GM23338 (cell line): ENCODE measurements at regions not wholly inside any gene's neighbourhood (a gene's known extent, or its start where the extent isn't known, plus 50 kb on each side); places are given as distances from the start of the nearest gene placed in this dataset.

Experiments used
- ATAC-seq: fragments of 200-7000 bp; cut with Tn5 transposase; 3 replicates; pipeline ENCODE4 v1.9.1; 2020
- DNase-seq: peaks from one replicate; pipeline ENCODE4 v3.0.0-alpha.2; 2015; ENCODE audit warnings: low spot score
- H2AFZ ChIP-seq: fragments of 200-600 bp; sonication (generic); 2 replicates; pipeline ENCODE4 v1.8.0; 2016; ENCODE audit warnings: antibody characterized with exemption, mild to moderate bottlenecking, moderate library complexity
- H3F3A ChIP-seq: fragments of 200-600 bp; sonication (generic); replicated peaks from 2 replicates; pipeline ENCODE4 v1.8.0; 2017; ENCODE audit warnings: antibody characterized with exemption, mixed run types, low read depth
- H3K27ac ChIP-seq: fragments of 200-600 bp; sonication (generic); 2 replicates; pipeline ENCODE4 v1.6.1; 2016; ENCODE audit warnings: low read depth
- H3K27me3 ChIP-seq: fragments of 200-600 bp; sonication (generic); 2 replicates; pipeline ENCODE4 v1.8.0; 2016; ENCODE audit warnings: mild to moderate bottlenecking, mixed run types, moderate library complexity; ENCODE audit not compliant: insufficient read depth
- H3K36me3 ChIP-seq: fragments of 200-600 bp; sonication (generic); 2 replicates; pipeline ENCODE4 v1.8.0; 2016; ENCODE audit warnings: mild to moderate bottlenecking; ENCODE audit not compliant: insufficient read depth
- H3K4me1 ChIP-seq: fragments of 200-600 bp; sonication (generic); 2 replicates; pipeline ENCODE4 v1.8.0; 2016; ENCODE audit warnings: mild to moderate bottlenecking, moderate library complexity; ENCODE audit not compliant: insufficient read depth
- H3K4me2 ChIP-seq: fragments of 200-600 bp; sonication (generic); 2 replicates; pipeline ENCODE4 v1.7.1; 2017; ENCODE audit warnings: mixed run types
- H3K4me3 ChIP-seq: fragments of 200-600 bp; sonication (generic); 2 replicates; pipeline ENCODE4 v1.6.1; 2016; ENCODE audit warnings: mixed run types
- H3K79me2 ChIP-seq: fragments of 200-600 bp; sonication (generic); replicated peaks from 2 replicates; pipeline ENCODE4 v1.8.0; 2017; ENCODE audit warnings: mild to moderate bottlenecking; ENCODE audit not compliant: insufficient read depth
- H3K9me2 ChIP-seq: fragments of 200-600 bp; sonication (generic); 2 replicates; pipeline ENCODE4 v1.8.0; 2017; ENCODE audit not compliant: insufficient read depth
- H4K20me1 ChIP-seq: fragments of 200-600 bp; sonication (generic); replicated peaks from 2 replicates; pipeline ENCODE4 v1.8.0; 2017; ENCODE audit warnings: mild to moderate bottlenecking; ENCODE audit not compliant: insufficient read depth
- H3K27ac Mint-ChIP-seq: 2 replicates; pipeline ENCODE4 v1.8.0; 2020; ENCODE audit warnings: inconsistent platforms, mild to moderate bottlenecking, moderate library complexity, mixed read lengths
- H3K27me3 Mint-ChIP-seq: 3 replicates; pipeline ENCODE4 v1.8.0; 2022; ENCODE audit warnings: low read depth, mild to moderate bottlenecking, moderate library complexity, mixed read lengths, inconsistent platforms; ENCODE audit not compliant: insufficient read depth, poor library complexity
- H3K36me3 Mint-ChIP-seq: 3 replicates; pipeline ENCODE4 v1.8.0; 2021; ENCODE audit warnings: low read depth, mild to moderate bottlenecking, inconsistent platforms, moderate library complexity, mixed read lengths
- H3K4me1 Mint-ChIP-seq: 3 replicates; pipeline ENCODE4 v1.8.0; 2020; ENCODE audit warnings: mild to moderate bottlenecking, inconsistent platforms, mixed read lengths
- H3K4me3 Mint-ChIP-seq: 3 replicates; pipeline ENCODE4 v1.8.0; 2021; ENCODE audit warnings: moderate library complexity, mild to moderate bottlenecking, inconsistent platforms, mixed read lengths
- H3K9me3 Mint-ChIP-seq: 3 replicates; pipeline ENCODE4 v1.8.0; 2020; ENCODE audit warnings: moderate library complexity, mild to moderate bottlenecking, inconsistent platforms, mixed read lengths
- CREB1 ChIP-seq: fragments of 250-450 bp; sonication (Bioruptor Pico); IDR thresholded peaks from 2 replicates; pipeline ENCODE4 v1.5.0; 2020; ENCODE audit warnings: low read depth, mild to moderate bottlenecking, moderate library complexity
- EZH2 ChIP-seq: fragments of 200-600 bp; sonication (generic); IDR thresholded peaks from one replicate; pipeline ENCODE4 v1.8.0; 2017; ENCODE audit warnings: antibody characterized with exemption, mild to moderate bottlenecking, low read depth; ENCODE audit not compliant: unreplicated experiment
- EZH2phosphoT487 ChIP-seq: fragments of 200-600 bp; sonication (generic); IDR thresholded peaks from one replicate; pipeline ENCODE4 v1.8.1; 2018; ENCODE audit warnings: antibody characterized with exemption; ENCODE audit not compliant: unreplicated experiment
- JUNB ChIP-seq: IDR thresholded peaks from one replicate; pipeline ENCODE4 v1.6.1; 2016; ENCODE audit warnings: antibody characterized with exemption; ENCODE audit not compliant: unreplicated experiment
- POLR2AphosphoS5 ChIP-seq: IDR thresholded peaks from 2 replicates; pipeline ENCODE4 v1.6.1; 2016; ENCODE audit warnings: antibody characterized with exemption, low read depth
- STAT1 ChIP-seq: IDR thresholded peaks from one replicate; pipeline ENCODE4 v1.6.1; 2016; ENCODE audit warnings: antibody characterized with exemption; ENCODE audit not compliant: unreplicated experiment
- ZNF331 ChIP-seq: fragments of 250-450 bp; sonication (Bioruptor Pico); IDR thresholded peaks from 2 replicates; pipeline ENCODE4 v1.5.0; 2020; ENCODE audit warnings: low read depth, mild to moderate bottlenecking, moderate library complexity
- TF ChIP-seq, protein P1 (sequence below): IDR thresholded peaks from one replicate; pipeline ENCODE4 v1.6.1; 2018; ENCODE audit warnings: antibody characterized with exemption; ENCODE audit not compliant: unreplicated experiment
- TF ChIP-seq, protein P2 (sequence below): IDR thresholded peaks from 2 replicates; pipeline ENCODE4 v1.6.1; 2016; ENCODE audit warnings: antibody characterized with exemption

GRCh38 chr6:21861942-21862341 lies 268.4 kb downstream of the SOX4 start (continued):
- TF ChIP-seq, protein P1, sequence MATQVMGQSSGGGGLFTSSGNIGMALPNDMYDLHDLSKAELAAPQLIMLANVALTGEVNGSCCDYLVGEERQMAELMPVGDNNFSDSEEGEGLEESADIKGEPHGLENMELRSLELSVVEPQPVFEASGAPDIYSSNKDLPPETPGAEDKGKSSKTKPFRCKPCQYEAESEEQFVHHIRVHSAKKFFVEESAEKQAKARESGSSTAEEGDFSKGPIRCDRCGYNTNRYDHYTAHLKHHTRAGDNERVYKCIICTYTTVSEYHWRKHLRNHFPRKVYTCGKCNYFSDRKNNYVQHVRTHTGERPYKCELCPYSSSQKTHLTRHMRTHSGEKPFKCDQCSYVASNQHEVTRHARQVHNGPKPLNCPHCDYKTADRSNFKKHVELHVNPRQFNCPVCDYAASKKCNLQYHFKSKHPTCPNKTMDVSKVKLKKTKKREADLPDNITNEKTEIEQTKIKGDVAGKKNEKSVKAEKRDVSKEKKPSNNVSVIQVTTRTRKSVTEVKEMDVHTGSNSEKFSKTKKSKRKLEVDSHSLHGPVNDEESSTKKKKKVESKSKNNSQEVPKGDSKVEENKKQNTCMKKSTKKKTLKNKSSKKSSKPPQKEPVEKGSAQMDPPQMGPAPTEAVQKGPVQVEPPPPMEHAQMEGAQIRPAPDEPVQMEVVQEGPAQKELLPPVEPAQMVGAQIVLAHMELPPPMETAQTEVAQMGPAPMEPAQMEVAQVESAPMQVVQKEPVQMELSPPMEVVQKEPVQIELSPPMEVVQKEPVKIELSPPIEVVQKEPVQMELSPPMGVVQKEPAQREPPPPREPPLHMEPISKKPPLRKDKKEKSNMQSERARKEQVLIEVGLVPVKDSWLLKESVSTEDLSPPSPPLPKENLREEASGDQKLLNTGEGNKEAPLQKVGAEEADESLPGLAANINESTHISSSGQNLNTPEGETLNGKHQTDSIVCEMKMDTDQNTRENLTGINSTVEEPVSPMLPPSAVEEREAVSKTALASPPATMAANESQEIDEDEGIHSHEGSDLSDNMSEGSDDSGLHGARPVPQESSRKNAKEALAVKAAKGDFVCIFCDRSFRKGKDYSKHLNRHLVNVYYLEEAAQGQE = no peak
- TF ChIP-seq EZH2 = no peak
- TF ChIP-seq ZNF331 (CRISPR knock-in tag) = no peak

DNA sequence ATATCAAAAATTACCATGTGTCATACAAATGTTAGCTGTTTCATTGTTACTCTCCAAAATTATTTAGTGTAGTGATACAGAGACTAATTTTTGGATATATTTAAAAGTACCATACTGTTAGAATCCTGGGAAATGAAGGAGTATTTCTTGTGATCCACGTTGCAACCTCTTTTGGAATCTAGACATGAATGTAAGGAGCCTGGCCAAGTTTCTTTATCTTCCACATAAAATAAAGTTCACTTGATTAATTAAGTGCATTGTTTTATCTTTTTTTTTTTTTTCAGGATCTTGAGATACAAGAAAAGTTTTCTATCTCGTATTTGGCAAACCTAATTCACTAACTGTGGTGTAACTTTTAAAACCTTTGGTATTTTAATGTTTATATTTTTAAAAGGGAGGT lies 270.7 kb downstream of the SOX4 start:
- H3K27ac Mint-ChIP-seq = no peak overlapping the region

More for the DNA sequence above, 270.7 kb downstream of the SOX4 start:
- TF ChIP-seq EZH2 (no peak), POLR2AphosphoS5 (no peak), STAT1 (no peak), CREB1 (CRISPR knock-in tag) (no peak), JUNB (no peak), ZNF331 (CRISPR knock-in tag) (no peak), EZH2phosphoT487 (no peak)
- TF ChIP-seq, protein P1 = no peak
- TF ChIP-seq, protein P2, sequence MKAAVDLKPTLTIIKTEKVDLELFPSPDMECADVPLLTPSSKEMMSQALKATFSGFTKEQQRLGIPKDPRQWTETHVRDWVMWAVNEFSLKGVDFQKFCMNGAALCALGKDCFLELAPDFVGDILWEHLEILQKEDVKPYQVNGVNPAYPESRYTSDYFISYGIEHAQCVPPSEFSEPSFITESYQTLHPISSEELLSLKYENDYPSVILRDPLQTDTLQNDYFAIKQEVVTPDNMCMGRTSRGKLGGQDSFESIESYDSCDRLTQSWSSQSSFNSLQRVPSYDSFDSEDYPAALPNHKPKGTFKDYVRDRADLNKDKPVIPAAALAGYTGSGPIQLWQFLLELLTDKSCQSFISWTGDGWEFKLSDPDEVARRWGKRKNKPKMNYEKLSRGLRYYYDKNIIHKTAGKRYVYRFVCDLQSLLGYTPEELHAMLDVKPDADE = no peak
- ATAC-seq (no peak), DNase-seq (no peak)
- H2AFZ ChIP-seq = no peak overlapping the region
- H3K27me3 Mint-ChIP-seq = peaks cover 6% of the 10 kb centered on the region
- H3K4me3 ChIP-seq = no peak overlapping the region
- H3K36me3 ChIP-seq = no peaks in the 10 kb centered on the region
- H3K4me2 ChIP-seq = no peak overlapping the region
- H3K4me1 ChIP-seq = 0 out of 2 replicates have a peak, but pooled peaks cover 2% of the 10 kb centered on the region
- peaks cover 63% of the 10 kb centered on the region for H3K79me2 ChIP-seq
- no peaks in the 10 kb centered on the region for H3F3A ChIP-seq
- H3K9me2 ChIP-seq = no peaks in the 10 kb centered on the region
- H4K20me1 ChIP-seq = peaks cover 16% of the 10 kb centered on the region
- H3K4me1 Mint-ChIP-seq = peaks cover 9% of the 10 kb centered on the region
- H3K27ac ChIP-seq = no peak overlapping the region
- peaks cover 23% of the 10 kb centered on the region for H3K36me3 Mint-ChIP-seq
- no peaks in the 10 kb centered on the region for H3K27me3 ChIP-seq
- no peak overlapping the region for H3K4me3 Mint-ChIP-seq
- no peaks in the 10 kb centered on the region for H3K9me3 Mint-ChIP-seq
